ENCODE measurements at regions not wholly inside any gene's neighbourhood (a gene's known extent, or its start where the extent isn't known, plus 50 kb on each side); places are given as distances from the start of the nearest gene placed in this dataset.

DNA sequence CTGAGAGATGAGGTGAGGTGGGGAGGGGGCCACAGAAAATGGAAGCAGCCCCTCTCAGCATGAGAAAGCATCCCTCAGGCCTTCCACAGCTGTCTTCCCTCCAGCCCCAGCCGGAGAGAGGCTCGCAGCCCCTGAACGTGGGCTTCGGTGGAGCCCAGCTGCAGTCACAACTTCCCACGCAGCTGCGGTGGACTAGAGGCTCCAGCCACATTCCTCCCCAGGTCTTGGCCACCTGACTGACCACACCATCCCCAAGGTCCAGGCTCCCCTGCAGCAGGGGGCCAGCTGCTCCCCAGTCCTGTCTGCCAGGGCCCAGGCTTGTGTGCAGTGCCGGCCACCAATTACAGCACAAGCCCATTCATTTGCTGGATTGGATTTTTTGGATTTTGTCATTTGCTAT lies 212.3 kb upstream of the BCOR start:
- TF ChIP-seq EZH2 (IDR thresholded peaks at IDR 0.05; ENCODE audit: borderline replicate concordance, insufficient read depth, low read depth, low read length, poor library complexity, severe bottlenecking): no peak
- TF ChIP-seq, protein P1, sequence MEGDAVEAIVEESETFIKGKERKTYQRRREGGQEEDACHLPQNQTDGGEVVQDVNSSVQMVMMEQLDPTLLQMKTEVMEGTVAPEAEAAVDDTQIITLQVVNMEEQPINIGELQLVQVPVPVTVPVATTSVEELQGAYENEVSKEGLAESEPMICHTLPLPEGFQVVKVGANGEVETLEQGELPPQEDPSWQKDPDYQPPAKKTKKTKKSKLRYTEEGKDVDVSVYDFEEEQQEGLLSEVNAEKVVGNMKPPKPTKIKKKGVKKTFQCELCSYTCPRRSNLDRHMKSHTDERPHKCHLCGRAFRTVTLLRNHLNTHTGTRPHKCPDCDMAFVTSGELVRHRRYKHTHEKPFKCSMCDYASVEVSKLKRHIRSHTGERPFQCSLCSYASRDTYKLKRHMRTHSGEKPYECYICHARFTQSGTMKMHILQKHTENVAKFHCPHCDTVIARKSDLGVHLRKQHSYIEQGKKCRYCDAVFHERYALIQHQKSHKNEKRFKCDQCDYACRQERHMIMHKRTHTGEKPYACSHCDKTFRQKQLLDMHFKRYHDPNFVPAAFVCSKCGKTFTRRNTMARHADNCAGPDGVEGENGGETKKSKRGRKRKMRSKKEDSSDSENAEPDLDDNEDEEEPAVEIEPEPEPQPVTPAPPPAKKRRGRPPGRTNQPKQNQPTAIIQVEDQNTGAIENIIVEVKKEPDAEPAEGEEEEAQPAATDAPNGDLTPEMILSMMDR (IDR thresholded peaks at IDR 0.05): no peak
